GM12872 (cell line): ENCODE measurements at regions not wholly inside any gene's neighbourhood (a gene's known extent, or its start where the extent isn't known, plus 50 kb on each side); places are given as distances from the start of the nearest gene placed in this dataset.

Experiments used
- CTCF ChIP-seq: IDR thresholded peaks from 3 replicates; pipeline ENCODE4 v1.5.1; 2011; ENCODE audit warnings: low read depth, mild to moderate bottlenecking, low read length, moderate library complexity; ENCODE audit not compliant: insufficient read depth

GRCh38 chr12:30164382-30165318, 380.9 kb upstream of the TMTC1 start:
- TF ChIP-seq CTCF = no peak

GRCh38 chr12:30155001-30155730, 371.4 kb upstream of the TMTC1 start:
- no peak for TF ChIP-seq CTCF

GRCh38 chr12:30153981-30154380, 370.2 kb upstream of the TMTC1 start:
- TF ChIP-seq CTCF = no peak

GRCh38 chr12:30152705-30153104, 369.0 kb upstream of the TMTC1 start:
- TF ChIP-seq CTCF = no peak

DNA sequence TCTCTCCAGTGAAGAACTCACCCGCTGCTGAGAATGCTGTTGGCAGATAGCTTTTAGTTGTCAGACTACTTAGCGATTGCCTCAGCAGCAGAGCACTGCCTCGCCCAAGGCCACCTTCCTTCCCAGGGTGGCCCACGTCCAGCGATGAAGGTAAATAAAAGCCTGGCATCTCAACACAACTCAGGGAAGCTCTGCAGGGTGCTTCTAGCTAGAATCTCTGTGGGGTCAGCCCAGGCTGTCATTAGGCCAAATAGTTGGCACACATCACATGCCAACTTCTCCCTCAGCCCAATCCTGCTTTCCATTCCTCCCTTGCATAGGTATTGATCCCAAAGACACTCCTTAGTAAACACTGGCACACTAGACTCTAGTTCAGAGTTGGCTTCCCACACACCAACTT, 368.1 kb upstream of the TMTC1 start:
- no peak for TF ChIP-seq CTCF

GRCh38 chr12:30146561-30146960, 362.8 kb upstream of the TMTC1 start:
- TF ChIP-seq CTCF = no peak

DNA sequence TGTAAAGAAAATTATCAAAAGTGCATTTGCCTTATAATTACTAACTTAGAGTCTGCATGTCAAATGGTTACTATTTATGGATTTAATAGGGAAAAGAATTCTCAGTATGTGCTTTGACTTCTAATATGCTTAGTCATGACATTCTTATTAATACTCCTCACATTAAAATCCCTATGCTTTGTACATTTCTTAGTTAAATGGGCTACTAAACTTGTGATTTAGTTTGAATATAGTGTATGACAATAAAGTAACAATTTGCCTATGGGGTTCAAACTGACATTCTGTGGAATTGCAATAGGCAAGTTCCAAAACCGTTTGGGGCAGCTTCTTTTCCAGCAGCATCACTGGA, 361.9 kb upstream of the TMTC1 start:
- TF ChIP-seq CTCF = no peak
